GM23338 (cell line): ENCODE measurements at regions not wholly inside any gene's neighbourhood (a gene's known extent, or its start where the extent isn't known, plus 50 kb on each side); places are given as distances from the start of the nearest gene placed in this dataset.

Source experiments
- ATAC-seq: fragments of 200-7000 bp; cut with Tn5 transposase; 3 replicates; pipeline ENCODE4 v1.9.1; 2020
- DNase-seq: peaks from one replicate; pipeline ENCODE4 v3.0.0-alpha.2; 2015; ENCODE audit warnings: low spot score
- H2AFZ ChIP-seq: fragments of 200-600 bp; sonication (generic); 2 replicates; pipeline ENCODE4 v1.8.0; 2016; ENCODE audit warnings: antibody characterized with exemption, mild to moderate bottlenecking, moderate library complexity
- H3F3A ChIP-seq: fragments of 200-600 bp; sonication (generic); replicated peaks from 2 replicates; pipeline ENCODE4 v1.8.0; 2017; ENCODE audit warnings: antibody characterized with exemption, mixed run types, low read depth
- H3K27ac ChIP-seq: fragments of 200-600 bp; sonication (generic); 2 replicates; pipeline ENCODE4 v1.6.1; 2016; ENCODE audit warnings: low read depth
- H3K27me3 ChIP-seq: fragments of 200-600 bp; sonication (generic); 2 replicates; pipeline ENCODE4 v1.8.0; 2016; ENCODE audit warnings: mild to moderate bottlenecking, mixed run types, moderate library complexity; ENCODE audit not compliant: insufficient read depth
- H3K36me3 ChIP-seq: fragments of 200-600 bp; sonication (generic); 2 replicates; pipeline ENCODE4 v1.8.0; 2016; ENCODE audit warnings: mild to moderate bottlenecking; ENCODE audit not compliant: insufficient read depth
- H3K4me1 ChIP-seq: fragments of 200-600 bp; sonication (generic); 2 replicates; pipeline ENCODE4 v1.8.0; 2016; ENCODE audit warnings: mild to moderate bottlenecking, moderate library complexity; ENCODE audit not compliant: insufficient read depth
- H3K4me2 ChIP-seq: fragments of 200-600 bp; sonication (generic); 2 replicates; pipeline ENCODE4 v1.7.1; 2017; ENCODE audit warnings: mixed run types
- H3K4me3 ChIP-seq: fragments of 200-600 bp; sonication (generic); 2 replicates; pipeline ENCODE4 v1.6.1; 2016; ENCODE audit warnings: mixed run types
- H3K79me2 ChIP-seq: fragments of 200-600 bp; sonication (generic); replicated peaks from 2 replicates; pipeline ENCODE4 v1.8.0; 2017; ENCODE audit warnings: mild to moderate bottlenecking; ENCODE audit not compliant: insufficient read depth
- H3K9me2 ChIP-seq: fragments of 200-600 bp; sonication (generic); 2 replicates; pipeline ENCODE4 v1.8.0; 2017; ENCODE audit not compliant: insufficient read depth
- H4K20me1 ChIP-seq: fragments of 200-600 bp; sonication (generic); replicated peaks from 2 replicates; pipeline ENCODE4 v1.8.0; 2017; ENCODE audit warnings: mild to moderate bottlenecking; ENCODE audit not compliant: insufficient read depth
- H3K27ac Mint-ChIP-seq: 2 replicates; pipeline ENCODE4 v1.8.0; 2020; ENCODE audit warnings: inconsistent platforms, mild to moderate bottlenecking, moderate library complexity, mixed read lengths
- H3K27me3 Mint-ChIP-seq: 3 replicates; pipeline ENCODE4 v1.8.0; 2022; ENCODE audit warnings: low read depth, mild to moderate bottlenecking, moderate library complexity, mixed read lengths, inconsistent platforms; ENCODE audit not compliant: insufficient read depth, poor library complexity
- H3K36me3 Mint-ChIP-seq: 3 replicates; pipeline ENCODE4 v1.8.0; 2021; ENCODE audit warnings: low read depth, mild to moderate bottlenecking, inconsistent platforms, moderate library complexity, mixed read lengths
- H3K4me1 Mint-ChIP-seq: 3 replicates; pipeline ENCODE4 v1.8.0; 2020; ENCODE audit warnings: mild to moderate bottlenecking, inconsistent platforms, mixed read lengths
- H3K4me3 Mint-ChIP-seq: 3 replicates; pipeline ENCODE4 v1.8.0; 2021; ENCODE audit warnings: moderate library complexity, mild to moderate bottlenecking, inconsistent platforms, mixed read lengths
- H3K9me3 Mint-ChIP-seq: 3 replicates; pipeline ENCODE4 v1.8.0; 2020; ENCODE audit warnings: moderate library complexity, mild to moderate bottlenecking, inconsistent platforms, mixed read lengths
- CREB1 ChIP-seq: fragments of 250-450 bp; sonication (Bioruptor Pico); IDR thresholded peaks from 2 replicates; pipeline ENCODE4 v1.5.0; 2020; ENCODE audit warnings: low read depth, mild to moderate bottlenecking, moderate library complexity
- CTCF ChIP-seq, 2 experiments: fragments of 200-600 bp in 1 of 2; sonication (generic) in 1 of 2; conservative IDR thresholded peaks; 2 replicates each; pipeline versions ENCODE4 v1.5.1 to v1.6.1; 2016 to 2017; ENCODE audit warnings: antibody characterized with exemption in 2 of 2, low read depth in 2 of 2, mild to moderate bottlenecking in 2 of 2, moderate library complexity in 1 of 2
- ETS1 ChIP-seq: IDR thresholded peaks from 2 replicates; pipeline ENCODE4 v1.6.1; 2016; ENCODE audit warnings: antibody characterized with exemption
- EZH2 ChIP-seq: fragments of 200-600 bp; sonication (generic); IDR thresholded peaks from one replicate; pipeline ENCODE4 v1.8.0; 2017; ENCODE audit warnings: antibody characterized with exemption, mild to moderate bottlenecking, low read depth; ENCODE audit not compliant: unreplicated experiment
- EZH2phosphoT487 ChIP-seq: fragments of 200-600 bp; sonication (generic); IDR thresholded peaks from one replicate; pipeline ENCODE4 v1.8.1; 2018; ENCODE audit warnings: antibody characterized with exemption; ENCODE audit not compliant: unreplicated experiment
- JUNB ChIP-seq: IDR thresholded peaks from one replicate; pipeline ENCODE4 v1.6.1; 2016; ENCODE audit warnings: antibody characterized with exemption; ENCODE audit not compliant: unreplicated experiment
- NANOG ChIP-seq: IDR thresholded peaks from 2 replicates; pipeline ENCODE4 v1.6.1; 2016; ENCODE audit warnings: antibody characterized with exemption, borderline replicate concordance
- POLR2AphosphoS5 ChIP-seq: IDR thresholded peaks from 2 replicates; pipeline ENCODE4 v1.6.1; 2016; ENCODE audit warnings: antibody characterized with exemption, low read depth
- REST ChIP-seq: IDR thresholded peaks from one replicate; pipeline ENCODE4 v1.6.1; 2018; ENCODE audit warnings: antibody characterized with exemption; ENCODE audit not compliant: unreplicated experiment
- STAT1 ChIP-seq: IDR thresholded peaks from one replicate; pipeline ENCODE4 v1.6.1; 2016; ENCODE audit warnings: antibody characterized with exemption; ENCODE audit not compliant: unreplicated experiment
- ZNF114 ChIP-seq: fragments of 250-450 bp; sonication (Bioruptor Pico); IDR thresholded peaks from 2 replicates; pipeline ENCODE4 v1.5.0; 2020; ENCODE audit warnings: mild to moderate bottlenecking, moderate library complexity
- ZNF331 ChIP-seq: fragments of 250-450 bp; sonication (Bioruptor Pico); IDR thresholded peaks from 2 replicates; pipeline ENCODE4 v1.5.0; 2020; ENCODE audit warnings: low read depth, mild to moderate bottlenecking, moderate library complexity
- ZNF462 ChIP-seq: fragments of 250-450 bp; sonication (Bioruptor Pico); IDR thresholded peaks from 2 replicates; pipeline ENCODE4 v1.5.0; 2020; ENCODE audit warnings: mild to moderate bottlenecking, moderate library complexity

GRCh38 chr9:23587433-23587832 is 238.6 kb downstream of the ELAVL2 start:
- no peaks in the 10 kb centered on the region for H3K36me3 Mint-ChIP-seq
- H3K27me3 Mint-ChIP-seq = no peaks in the 10 kb centered on the region
- DNase-seq = no peak
- no peak overlapping the region for H3K4me2 ChIP-seq
- H3K4me3 ChIP-seq = no peak overlapping the region
- ATAC-seq = no peak; the same call in 2 of the 3 replicates
- no peak overlapping the region for H2AFZ ChIP-seq
- H3K9me2 ChIP-seq = peaks cover 14% of the 10 kb centered on the region
- TF ChIP-seq CTCF (conservative IDR thresholded peaks at IDR 0.05; ENCODE audit: low read depth in 2 of 2) (no peak), STAT1 (no peak), EZH2phosphoT487 (no peak), JUNB (no peak), NANOG (no peak), ZNF331 (CRISPR knock-in tag) (no peak), ETS1 (no peak), POLR2AphosphoS5 (no peak), CREB1 (CRISPR knock-in tag) (no peak), EZH2 (no peak), REST (no peak), ZNF462 (CRISPR knock-in tag) (no peak), ZNF114 (CRISPR knock-in tag) (no peak)
- H3K4me3 Mint-ChIP-seq = no peak overlapping the region
- H3K27ac Mint-ChIP-seq = no peak overlapping the region
- H3K36me3 ChIP-seq = no peaks in the 10 kb centered on the region
- no peaks in the 10 kb centered on the region for H3F3A ChIP-seq
- H3K27me3 ChIP-seq = no peaks in the 10 kb centered on the region
- no peak overlapping the region for H3K27ac ChIP-seq
- H3K4me1 Mint-ChIP-seq = peaks cover 30% of the 10 kb centered on the region
- H3K79me2 ChIP-seq = no peaks in the 10 kb centered on the region
- no peaks in the 10 kb centered on the region; the same call in 2 of the 3 replicates for H3K9me3 Mint-ChIP-seq
- H3K4me1 ChIP-seq = peaks cover 23% of the 10 kb centered on the region
- H4K20me1 ChIP-seq = no peaks in the 10 kb centered on the region
